Cerebellar cortex (tissue), 1 donor: ENCODE measurements at regions not wholly inside any gene's neighbourhood (a gene's known extent, or its start where the extent isn't known, plus 50 kb on each side); places are given as distances from the start of the nearest gene placed in this dataset.
"Not testable (repeated sequence)": the region's sequence is repeated elsewhere in the genome, so short reads cannot be mapped to it uniquely, and the experiment has no call there.

ENCODE experiments used
- DNase-seq: peaks from one replicate; pipeline ENCODE4 v3.0.0-alpha.2; 2015; ENCODE audit warnings: low spot score

DNA sequence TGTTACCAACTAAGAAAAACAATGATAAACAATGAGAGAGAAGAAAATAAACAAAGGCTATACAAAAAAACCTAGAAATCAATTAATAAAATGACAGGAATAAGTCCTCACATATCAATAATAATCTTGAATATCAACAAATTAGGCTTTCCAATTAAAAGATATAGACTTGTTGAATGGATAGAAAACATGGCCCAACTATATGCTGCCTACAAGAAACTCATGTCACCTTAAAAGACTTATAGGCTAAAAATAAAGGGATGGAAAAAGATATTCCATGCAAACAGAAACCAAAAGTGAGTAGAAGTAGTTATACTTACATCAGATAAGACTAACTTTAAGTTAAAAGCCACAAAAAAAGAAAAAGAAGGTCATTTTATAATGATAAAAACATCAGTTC, 183.9 kb downstream of the MYRFL start:
- no peak for DNase-seq

DNA sequence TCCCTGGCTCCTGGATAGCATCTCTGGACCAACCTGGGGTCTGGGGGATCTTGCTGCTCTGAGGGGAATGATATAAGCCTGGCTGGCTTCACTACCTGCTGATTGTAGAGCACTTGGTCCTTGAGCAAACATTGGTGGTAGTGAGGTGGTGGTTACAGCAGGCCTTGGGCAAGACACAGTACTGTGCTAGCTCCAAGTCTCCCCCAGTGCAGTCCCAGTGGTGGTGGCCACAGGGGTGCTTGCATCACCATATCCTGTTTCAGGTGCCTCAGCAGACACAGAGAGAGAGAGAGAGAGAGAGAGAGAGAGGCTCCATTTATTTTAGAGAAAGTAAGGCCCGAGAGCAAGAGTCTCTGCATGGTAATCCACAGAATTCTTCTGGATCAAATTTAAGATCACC, 186.3 kb downstream of the MYRFL start:
- DNase-seq, result no peak

DNA sequence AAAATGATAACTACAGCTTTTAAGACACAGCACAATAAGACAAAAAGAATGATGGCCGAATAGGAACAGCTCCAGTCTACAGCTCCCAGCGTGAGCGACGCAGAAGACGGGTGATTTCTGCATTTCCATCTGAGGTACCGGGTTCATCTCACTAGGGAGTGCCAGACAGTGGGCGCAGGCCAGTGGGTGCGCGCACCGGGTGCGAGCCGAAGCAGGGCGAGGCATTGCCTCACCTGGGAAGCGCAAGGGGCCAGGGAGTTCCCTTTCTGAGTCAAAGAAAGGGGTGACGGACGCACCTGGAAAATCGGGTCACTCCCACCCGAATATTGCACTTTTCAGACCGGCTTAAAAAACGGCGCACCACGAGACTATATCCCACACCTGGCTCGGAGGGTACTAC, 188.0 kb downstream of the MYRFL start:
- not testable (repeated sequence) for DNase-seq

DNA sequence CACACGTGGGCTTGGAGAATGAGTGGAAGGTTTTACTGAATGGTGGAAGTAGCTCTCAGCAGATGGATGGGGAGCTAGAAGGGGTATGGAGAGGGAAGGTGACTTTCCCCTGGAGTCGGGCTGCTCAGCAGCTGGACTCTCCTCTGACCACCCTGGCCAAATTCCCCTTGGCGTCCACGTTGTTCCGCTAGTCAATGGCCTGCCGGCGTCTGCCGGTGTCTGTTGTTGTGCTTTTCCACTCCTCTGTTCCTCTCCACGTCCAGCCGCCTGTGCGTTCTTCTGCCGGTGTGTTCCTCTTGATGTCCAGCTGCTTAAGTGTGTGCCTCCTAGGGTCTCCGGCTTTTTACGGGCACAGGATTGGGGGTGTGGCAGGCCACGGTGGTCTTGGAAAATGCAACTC, 203.5 kb downstream of the MYRFL start:
- DNase-seq, result no peak

DNA sequence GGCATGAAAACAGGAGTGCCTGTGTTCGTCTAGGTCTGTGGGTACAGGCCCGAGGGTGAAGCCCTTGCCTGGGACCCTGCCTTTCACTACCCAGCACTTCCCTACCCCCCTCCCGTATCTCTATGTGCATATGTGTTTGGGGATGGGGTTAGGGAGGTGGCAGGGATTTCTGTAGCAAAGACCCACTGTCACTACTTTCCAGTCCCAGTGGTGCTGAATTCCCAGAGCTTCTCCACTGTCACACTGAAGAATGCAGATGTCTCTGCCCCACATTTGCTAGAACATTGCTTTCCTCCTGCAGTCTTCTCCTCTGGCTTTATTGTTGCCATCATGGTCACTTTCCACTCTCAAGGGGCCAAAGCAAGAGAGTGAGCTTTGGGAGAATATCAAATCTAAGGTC, 203.9 kb downstream of the MYRFL start:
- no peak for DNase-seq

DNA sequence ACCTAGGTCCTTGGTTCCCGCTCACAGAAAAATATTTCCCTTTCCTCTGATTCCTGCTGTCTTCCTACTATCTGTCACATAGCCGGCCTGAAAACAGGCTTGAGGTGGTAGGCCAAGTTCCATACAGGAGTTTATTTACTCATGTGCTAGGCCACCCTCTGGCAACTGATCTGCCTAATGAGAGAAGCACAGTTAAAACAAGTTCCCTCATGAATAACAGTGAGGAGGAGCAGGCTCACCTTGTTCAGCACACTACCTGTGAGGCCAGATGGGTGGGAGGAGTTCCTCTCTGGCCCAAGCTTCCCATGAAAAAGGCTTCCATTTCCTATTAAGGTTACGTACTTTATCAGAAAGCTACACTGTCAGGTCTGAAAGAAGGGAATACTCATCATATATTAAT, 206.0 kb downstream of the MYRFL start:
- peak; percentile 22 for DNase-seq

DNA sequence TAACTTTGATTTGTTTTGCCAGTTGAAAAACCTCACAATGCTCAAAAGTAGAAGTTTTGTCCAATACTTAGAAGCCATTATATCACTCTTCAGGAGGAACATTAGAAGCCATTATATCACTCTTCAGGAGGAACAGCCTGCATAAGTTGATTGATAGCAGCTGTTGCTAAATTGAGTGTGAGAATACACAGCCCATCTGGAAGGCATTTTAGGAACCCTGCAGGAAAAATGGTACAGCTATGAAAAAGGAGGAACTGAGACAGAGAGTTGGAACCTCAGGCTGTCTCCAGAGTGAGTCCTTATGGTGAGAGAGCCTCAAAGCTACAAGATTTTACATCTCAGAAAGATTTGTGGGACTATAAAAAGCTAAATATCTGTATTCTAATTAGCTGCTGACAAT, 207.0 kb downstream of the MYRFL start:
- no peak for DNase-seq

DNA sequence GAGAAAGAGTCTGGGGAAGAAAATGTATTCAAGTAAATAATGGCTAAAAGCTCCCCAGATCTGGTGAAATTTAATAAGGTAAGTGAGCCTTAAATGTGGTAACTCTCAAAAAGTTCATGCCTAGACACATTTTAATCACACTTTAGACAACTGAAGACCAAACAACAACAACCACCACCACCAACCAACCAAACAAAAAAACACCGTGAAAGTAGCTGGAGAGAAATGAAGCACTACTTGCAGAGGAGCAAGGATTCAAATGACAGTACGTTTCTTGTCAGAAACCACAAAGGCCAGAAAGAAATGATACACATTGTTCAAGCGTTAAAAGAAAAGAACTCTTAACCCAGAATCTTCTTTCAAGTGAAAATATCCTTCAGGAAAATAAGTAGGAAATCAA, 208.3 kb downstream of the MYRFL start:
- DNase-seq, result no peak

DNA sequence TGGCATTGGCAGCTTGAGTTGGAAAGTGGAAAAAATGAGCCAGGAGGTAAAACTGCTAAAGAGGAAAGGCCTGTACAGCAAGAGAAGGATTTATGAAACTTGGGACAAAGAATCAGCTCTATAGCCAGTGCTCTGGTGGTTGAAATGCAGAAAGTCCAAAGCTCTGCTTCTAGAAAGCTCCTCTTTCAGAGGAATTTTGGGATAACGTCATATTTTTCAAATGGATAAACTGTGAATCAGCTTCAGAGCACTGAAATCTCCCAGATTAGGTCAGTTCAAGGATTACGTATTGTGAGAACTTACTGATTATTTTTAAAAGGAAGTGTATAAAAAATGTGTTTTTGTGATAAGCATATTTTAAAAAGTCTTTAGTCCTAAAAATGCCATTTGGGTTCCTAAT, 203.1 kb upstream of the CNOT2 start:
- DNase-seq, result no peak

DNA sequence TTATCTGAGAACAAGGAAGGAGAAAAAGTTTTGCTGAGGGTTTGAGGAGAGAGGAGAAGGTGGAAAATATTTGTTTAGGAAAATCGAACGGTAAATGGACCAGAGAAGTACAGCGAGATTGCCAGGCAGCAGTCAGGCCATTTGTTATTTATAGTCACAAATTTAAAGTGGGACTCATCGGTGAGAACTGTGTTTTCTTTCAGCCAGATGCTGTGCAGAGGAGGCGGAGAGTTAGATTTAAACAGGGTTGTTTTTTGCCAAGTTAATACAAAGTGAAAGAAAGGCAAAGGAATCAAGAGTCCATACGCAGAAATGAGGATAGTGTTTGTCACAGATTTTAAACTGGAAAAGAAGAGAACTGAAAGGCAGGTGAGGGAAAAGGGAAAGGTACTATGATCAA, 200.6 kb upstream of the CNOT2 start:
- no peak for DNase-seq

DNA sequence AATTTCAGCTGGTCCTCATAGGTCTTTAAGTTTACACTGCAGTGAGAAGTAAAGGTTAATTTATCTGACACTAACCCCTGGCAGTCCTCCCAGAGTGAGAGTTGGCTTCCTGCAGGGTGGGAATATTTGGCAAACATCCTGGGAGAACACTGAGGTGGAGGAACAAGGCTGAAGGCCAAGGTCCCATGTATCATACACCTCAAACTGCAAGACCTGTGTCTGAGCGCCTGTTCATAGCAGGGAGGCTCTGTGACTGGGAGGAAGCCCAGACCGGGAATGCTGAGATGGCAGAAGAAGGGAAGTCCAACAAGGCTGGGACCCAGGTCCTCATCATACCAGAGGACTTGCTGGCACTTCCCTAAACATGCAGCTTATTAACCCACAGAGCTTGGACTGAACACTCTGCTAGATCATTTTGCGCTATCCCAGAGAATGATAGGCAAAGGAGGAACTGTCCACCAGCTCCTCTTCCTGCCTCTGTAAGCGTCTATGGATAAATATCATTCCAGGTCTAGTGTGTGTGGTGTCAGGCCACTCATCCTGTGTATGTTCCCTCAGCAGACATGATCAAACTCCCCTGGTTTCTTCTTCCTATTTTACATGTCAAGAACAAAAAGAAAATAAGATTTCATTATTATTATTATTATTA, 199.6 kb upstream of the CNOT2 start:
- peak; percentile 51 for DNase-seq

DNA sequence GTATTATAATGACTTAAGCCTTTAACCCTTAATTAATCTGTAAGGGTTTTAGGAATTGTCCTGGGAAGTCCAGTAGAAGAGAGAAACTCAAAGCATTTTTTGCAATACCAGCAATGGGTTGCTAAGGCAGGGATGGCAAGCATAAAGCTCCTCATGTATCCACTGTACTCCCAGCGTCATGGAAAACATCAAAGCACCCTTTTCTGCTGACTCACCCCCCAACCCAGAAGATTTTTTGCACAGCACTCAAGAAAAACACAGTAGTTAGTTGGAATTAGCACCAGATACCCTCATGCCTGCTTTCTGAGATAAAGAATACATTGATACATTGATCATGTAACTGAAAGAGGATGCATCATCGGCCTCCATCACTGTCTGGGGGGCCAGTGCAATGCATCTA, 199.1 kb upstream of the CNOT2 start:
- no peak for DNase-seq

DNA sequence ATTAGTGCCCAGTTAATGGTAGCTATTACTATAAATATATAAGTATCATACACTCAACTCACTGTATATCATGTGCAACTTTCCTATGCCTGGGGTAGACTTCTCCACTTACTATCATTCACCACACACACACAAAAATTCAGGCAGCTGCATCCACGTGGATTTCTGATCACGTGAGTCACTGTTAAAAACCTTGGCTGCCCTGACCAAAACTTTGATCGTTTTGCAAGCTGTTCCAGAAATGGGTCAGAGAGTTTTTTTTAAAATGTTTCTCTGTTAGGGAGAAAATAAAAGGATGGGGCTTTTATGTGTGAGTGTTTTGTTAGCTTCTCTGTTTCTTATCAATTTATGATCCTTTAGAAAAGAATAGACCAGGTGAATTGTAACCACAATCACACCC, 198.2 kb upstream of the CNOT2 start:
- DNase-seq, result no peak

DNA sequence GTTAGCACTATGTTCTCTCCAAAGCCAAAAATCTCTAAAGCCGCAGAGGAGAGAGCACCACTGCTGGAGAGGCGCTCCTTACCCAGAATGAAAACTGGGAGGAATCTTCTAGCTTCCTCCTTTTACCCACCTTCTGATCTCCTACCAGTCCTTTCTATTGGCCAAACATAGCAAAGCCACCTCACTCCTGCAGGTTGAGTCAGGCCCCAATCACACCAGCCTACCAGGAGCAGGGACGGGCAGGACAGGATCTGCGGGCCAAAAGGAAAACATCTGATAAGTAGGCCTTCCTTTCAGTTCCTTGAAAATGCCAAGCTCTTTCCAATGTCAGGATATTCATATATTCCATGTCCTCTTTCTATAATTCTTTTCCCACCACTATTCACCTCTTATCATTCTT, 197.7 kb upstream of the CNOT2 start:
- DNase-seq, result no peak

DNA sequence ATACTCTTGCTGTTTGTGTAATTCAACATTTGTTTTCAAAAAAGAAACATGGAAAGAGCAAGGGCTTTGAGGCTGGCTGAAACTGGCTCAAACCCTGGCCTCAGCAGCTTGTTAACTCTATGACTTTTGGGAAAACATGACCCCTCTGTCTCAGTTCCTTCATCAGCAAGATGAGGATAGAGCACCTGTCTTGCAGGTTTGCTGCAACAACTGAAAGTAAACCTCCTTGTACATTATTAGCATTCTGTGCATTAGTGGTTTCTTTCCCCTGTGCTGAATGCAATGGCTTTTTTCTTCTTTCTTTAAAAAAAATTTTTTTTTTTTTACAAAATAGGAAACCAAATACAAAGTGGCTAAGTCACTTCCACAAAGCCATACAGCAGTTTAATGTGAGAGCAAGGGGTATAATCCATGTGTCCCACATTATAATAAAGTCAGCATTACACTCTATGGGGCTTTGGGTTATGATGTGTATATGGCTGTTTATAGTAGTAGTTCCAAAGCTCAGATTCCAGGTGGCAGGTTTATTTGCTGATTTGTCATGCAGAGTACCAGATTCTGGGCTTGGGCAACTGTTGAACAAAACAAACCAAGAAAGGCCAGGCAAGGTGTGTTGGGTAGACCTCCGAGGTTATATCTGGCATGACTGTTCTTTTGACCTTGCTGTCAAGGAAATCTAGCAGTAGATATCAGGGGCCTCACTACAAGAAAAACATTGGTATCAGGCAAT, 194.5 kb upstream of the CNOT2 start:
- DNase-seq, result no peak

DNA sequence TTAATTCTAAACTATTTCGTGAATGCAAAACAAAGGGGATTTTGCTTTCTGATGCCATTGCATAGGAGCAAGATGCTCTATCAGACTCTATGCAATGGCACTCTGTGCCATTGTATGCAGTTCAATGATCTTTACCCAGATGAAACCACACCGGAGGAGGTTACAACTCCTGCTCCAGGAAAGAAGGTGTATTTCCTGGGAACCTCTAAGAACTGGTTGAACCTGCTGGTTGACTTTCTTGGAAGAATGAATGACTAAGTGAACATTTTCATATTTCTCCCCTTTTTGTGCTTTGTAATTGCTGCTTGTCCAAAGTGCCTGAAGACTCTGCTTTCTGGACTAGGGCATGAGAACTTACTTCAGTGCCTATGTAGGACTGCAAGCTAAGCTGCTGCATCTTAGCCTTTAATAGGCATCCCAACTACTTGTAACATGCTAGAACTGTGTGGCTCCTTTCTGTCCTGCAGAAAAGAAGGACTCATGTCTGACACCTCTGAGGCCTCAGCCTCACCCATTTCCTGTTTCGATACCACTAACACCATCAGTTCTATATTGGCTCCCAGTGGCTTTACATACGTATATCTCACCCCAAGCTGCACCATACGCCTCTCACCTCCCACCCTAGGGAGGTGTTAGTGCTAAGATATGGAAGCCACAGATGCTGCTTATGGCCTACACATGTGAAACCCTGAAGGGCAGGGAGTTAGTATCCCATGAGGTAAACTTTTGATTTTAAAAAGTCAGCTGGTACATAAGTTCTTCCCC, 193.5 kb upstream of the CNOT2 start:
- no peak for DNase-seq

DNA sequence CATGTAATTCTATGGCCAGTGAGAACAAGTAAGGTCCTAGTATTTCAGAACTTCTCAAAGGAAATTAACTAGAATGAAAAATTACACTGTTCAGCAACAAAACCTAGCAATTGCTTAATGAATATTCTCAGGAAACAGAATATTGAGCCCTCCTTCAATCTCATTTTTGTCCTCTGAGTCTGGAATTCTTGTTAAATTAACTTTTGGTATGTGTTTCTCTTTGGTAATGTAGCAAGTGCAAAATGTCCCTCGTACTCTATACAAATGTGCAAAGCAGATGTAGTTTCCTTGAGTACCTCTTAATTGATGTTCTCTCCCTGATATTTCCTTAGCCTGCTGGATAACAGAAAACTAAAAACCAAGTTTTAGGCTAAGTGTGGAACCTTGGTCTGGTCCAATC, 190.8 kb upstream of the CNOT2 start:
- no peak for DNase-seq

DNA sequence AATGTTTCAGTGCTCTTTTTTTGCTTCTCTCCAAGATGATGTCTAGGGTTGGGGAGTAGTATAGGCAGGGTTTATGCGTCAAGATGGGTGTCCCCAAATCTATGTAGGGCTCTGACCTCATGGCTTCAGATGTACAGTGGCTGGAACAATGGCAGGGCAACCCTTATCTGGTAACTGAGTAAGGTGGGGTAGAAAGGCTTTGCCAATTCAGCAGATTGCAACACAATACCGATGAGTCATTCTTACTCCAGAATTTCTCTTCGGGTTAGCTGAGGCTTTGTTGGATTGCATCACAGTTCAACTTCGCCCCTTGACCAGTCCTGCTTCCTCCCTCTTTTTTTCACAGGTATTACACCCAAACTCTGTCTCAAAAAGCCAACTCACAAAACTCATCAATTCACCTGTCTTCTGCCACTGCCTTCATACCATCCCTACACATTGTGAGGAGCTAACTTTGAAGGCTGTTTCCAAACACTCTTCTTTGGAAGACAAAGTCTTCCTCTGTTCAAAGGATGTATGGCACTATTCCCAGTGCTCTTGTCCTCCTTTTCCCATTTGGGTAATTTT, 190.2 kb upstream of the CNOT2 start:
- DNase-seq, result no peak

DNA sequence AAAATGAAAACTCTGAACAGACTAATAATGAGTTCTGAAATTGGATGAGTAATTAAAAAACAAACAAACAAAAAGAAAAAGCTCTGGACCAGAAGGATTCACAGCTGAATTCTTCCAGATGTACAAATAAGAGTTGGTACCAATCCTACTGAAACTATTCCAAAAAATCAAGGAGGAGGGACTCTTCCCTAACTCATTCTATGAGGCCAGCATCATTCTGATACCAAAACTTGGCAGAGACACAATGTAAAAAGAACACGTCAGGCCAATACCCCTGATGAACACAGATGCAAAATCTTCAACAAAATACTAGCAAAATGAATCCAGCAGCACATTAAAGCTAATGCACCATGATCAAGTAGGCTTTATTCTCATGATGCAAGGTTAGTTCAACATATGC, 183.9 kb upstream of the CNOT2 start:
- DNase-seq, result no peak

DNA sequence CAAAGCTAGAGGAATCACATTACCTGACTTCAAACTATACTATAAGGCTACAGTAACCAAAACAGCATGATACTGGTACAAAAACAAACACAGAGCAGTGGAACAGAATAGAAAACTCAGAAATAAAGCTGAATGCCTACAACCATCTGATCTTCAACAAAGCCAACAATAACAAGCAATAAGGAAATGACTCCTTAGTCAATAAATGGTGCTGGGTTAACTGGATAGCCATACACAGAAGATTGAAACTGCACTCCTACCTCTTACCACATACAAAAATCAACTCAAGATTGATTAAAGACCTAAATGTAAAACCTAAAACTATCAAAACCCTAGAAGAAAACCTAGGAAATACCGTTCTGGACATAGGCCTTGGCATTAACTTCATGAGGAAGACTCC, 182.6 kb upstream of the CNOT2 start:
- no peak for DNase-seq

DNA sequence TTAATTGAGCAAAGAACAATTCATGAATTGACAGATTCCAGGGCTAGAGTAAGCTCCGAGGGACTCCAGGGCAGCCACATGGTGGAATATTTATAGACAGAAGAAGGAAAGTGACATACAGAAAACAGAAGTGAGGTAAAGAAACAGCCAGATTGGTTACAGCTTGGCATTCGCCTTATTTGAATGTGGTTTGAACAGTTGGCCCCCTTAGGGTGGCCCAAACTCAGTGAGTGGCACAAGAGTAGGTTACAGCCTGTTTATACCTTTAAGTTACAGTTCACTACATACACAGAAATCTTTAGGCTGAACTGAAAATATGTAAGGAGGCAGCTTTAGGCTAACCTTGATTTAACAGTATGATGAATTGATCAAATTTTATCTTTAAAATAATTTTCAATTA, 174.5 kb upstream of the CNOT2 start:
- DNase-seq, result no peak

DNA sequence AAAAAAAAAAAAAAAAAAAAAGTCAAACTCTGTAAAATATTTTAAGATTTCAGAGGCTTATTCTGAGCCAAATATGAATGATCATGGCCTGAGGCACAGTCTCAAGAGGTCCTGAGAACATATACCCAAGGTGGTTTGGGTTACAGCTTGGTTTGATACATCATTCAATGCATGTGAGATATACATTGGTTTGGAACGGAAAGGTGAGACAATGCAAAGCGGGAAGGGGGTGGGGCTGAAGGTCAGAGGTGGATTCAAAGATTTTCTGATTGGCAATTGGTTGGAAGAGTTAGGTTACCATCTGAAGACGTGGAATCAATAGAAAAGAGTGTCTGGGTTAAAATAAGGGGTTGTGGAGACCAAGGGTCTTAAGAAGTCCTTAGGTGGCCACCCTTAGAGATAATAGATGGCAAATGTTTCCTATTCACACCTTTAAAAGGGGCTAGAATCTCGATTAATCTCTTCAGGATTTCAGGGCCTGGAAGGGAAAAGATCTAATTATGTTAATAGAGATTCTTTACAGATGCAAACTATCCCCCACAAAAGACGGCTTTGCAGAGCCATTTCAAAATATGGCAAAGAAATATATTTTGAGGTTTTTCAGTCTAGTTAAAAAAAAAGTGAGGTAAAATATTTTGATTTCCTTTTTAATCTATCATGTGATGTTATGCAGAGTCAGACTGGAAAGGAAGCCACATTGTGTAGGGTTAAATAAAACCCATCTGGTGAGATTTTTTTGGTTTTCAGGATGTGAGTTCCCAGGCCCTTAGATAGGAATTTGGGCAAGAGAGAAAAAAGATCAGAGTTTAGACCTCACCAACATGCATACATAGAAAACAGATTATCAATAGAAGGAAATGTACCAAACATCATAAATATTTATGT, 173.8 kb upstream of the CNOT2 start:
- DNase-seq, result no peak
